SK-N-DZ (cell line): ENCODE measurements at regions not wholly inside any gene's neighbourhood (a gene's known extent, or its start where the extent isn't known, plus 50 kb on each side); places are given as distances from the start of the nearest gene placed in this dataset.

Source experiments
- DNase-seq: peaks from one replicate; pipeline ENCODE4 v3.0.0-alpha.2; 2015; ENCODE audit warnings: low spot score

- no peak for DNase-seq
Measured at GRCh38 chr5:89729623-89730301, 679.8 kb downstream of the CETN3 start.

GRCh38 chr5:89728750-89729149 is 680.8 kb downstream of the CETN3 start:
- no peak for DNase-seq

DNA sequence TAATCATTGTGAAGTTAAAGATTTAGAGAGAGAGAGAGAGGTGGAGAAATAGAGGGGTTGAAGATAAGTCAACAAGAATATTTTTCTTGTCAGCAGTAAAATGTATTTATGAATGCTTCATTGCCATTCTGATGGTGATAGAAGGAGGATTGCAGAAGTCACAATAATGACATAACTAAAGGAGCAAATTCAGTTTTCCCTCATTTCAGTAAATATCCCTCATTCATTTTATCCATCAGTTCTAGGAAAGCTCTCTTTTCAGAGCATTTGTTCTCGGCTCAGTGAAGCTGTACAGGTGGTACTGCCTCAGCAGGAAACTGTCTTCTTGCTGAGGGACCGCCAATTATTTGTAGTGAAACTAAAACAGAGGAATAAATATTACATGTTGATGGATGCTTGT is 681.4 kb downstream of the CETN3 start:
- no peak for DNase-seq

- no peak for DNase-seq
Measured at GRCh38 chr5:89724379-89725095, 685.0 kb downstream of the CETN3 start.

- DNase-seq: no peak
Measured at GRCh38 chr5:89723907-89724306, 685.6 kb downstream of the CETN3 start.

- DNase-seq: no peak
Measured at GRCh38 chr5:89722538-89722937, 687.0 kb downstream of the CETN3 start.

DNA sequence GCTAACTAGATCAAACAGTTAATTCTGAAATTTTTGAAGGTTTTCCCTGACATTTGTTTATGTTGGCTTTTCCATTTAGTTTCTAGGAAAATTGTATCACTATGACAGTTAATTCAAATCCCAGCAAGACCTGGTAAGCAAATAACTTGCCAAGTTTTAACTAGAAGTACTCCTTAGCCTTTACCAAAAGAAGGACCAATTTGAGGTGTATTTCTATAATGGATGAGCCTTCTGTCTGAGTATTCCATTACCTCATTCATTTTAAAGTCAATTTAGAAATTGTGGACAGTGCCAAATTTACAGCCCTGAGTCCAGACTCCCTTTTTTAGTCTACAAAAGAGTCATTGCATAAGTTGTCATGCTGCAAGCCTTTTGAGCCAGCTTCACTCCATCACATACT is 687.6 kb downstream of the CETN3 start:
- no peak for DNase-seq

DNA sequence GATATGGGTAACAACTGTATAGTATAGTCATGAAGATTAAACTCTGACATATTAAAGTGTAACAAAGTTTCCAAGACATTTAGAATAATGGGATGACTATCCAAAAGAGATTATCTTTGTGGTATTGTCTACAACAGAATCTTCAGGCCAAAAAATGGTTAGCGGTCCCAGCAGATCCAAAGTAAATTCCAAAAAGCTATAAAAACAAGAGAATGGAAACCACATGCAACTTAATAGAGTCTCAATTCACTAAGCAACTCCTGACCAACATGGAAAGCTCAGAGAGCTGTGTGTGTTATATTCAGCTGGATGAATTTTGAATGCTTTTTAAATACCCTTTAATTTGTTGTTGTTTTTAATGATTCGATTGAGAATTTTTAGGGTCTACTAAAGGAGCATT is 688.2 kb downstream of the CETN3 start:
- DNase-seq: no peak

DNA sequence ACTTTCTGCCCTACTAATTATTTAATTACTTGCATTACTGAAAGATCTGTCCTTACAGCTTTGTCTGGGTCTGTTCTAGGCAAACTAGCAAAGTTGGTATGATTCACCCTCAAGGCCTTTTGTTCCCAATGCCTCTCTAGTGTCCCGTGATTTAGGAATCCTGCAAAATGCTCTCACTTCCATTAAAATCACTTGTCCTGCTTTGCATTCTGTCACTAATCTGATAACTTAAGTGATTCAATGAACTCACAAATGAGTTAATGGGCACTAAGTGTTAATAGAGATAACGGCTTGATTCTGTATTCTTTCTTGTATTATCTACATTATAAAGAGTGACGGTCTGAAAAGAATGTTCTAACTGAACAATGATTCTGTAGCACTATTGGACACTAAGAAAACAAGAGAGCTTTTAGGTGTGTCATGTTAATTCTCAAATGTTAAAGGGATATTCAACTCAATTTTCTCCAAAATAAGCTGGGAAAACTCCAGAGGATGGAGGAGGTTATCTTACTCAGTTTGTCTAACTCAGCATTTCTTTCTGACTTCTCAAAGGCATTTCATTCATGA is 697.3 kb downstream of the CETN3 start:
- peak; percentile 3 for DNase-seq

DNA sequence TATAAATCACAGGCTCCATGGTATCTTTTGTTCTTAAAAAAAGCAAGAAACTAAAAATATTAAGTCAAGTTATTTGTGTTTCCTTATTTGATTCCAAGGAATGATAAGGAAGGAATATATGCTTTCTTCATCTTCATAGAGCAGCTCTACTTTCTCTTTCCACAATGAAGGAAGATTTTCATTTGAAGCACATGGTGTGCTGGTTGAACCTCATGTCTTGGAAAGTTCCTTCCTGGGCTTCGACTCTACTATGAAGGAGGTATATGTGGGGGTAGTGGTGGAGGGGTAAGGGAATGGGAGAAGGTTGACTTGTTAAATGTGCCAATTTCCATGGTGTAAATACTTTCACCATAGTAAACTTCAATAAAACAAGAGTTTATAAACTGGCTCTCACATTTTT is 698.0 kb downstream of the CETN3 start:
- no peak for DNase-seq

DNA sequence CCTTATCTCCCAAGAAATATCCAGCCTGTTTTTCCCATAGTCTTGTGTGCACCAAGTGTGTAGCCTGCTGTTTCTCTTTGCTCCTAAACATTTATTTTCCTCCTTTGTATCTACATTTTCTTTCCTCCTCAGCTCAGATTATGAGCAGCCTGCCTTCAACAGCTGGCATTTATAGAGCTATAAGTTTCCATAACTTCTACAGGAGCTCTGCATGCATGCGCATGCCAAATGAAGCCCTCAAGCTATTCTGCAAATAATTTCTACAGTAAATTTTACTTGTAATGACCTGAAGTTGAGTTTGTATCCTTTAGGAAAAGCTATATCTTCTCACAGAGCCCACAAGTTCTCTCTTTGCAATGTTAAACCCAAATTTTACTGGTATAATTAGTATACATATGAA is 699.5 kb downstream of the CETN3 start:
- no peak for DNase-seq

- DNase-seq: no peak
Measured at GRCh38 chr5:89707891-89708290, 701.7 kb downstream of the CETN3 start.

GRCh38 chr5:89706731-89707130 is 702.8 kb downstream of the CETN3 start:
- no peak for DNase-seq

DNA sequence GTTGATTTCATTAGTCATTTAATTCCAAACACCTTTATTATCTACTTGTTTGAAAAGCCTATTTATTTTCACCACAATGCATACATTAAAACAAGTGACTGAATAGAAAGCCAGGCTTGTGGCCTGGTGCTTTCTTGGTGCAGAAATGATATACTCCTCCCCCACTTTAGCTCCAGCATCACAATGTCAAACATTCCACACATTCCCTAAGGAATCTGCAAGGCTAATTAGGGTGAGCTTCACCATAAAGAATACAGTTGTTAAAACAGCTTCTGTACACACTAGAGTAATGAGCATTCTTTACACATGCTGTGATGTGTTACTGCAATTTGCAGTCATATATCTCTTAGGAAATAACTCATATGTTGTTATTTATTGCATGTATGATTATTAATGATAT is 705.7 kb downstream of the CETN3 start:
- no peak for DNase-seq

GRCh38 chr5:89698028-89698427 is 711.5 kb downstream of the CETN3 start:
- DNase-seq: no peak

GRCh38 chr5:89697581-89697980 is 712.0 kb downstream of the CETN3 start:
- no peak for DNase-seq

DNA sequence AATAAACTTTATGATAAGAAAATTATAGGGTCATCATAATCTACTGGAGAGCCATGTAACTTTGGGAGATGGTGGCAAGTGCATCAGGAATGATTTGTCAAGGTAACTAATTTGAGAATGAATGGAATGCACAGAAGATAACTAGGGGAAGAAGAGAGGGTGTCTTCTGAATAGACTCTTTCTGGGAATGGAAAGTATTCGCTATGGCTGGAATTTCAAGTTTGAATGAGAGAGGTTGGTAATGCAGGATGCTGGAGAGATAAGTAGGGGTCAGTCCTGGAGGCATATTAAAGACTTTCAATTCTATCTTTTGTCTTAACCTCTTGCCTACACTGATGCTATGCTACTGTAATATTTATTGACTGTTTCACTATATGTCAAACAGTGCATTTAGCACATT is 714.2 kb downstream of the CETN3 start:
- no peak for DNase-seq

DNA sequence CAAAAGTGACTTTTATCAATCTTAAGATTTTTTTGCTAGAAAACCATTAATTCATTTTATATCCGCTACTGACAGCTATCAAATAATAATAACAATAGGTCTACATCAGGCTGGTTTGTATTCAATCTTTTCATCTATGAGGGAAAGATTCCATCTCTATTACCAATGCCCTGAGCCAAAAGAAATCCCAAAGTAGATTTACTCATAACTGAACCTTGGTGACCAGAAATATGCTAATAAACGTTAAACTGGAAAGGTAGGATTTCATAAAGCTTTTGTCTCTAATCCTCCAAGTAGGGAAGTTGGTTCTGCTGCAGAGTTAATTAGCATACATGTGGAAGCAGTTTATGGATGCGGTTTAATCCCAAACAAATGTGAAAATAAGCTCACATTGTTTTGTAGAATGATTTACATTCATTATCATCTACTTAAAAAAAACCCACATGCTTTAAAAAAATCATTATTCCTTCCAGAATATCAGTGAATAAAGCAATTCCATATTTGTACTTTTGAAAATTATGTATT is 715.5 kb downstream of the CETN3 start:
- no peak for DNase-seq

DNA sequence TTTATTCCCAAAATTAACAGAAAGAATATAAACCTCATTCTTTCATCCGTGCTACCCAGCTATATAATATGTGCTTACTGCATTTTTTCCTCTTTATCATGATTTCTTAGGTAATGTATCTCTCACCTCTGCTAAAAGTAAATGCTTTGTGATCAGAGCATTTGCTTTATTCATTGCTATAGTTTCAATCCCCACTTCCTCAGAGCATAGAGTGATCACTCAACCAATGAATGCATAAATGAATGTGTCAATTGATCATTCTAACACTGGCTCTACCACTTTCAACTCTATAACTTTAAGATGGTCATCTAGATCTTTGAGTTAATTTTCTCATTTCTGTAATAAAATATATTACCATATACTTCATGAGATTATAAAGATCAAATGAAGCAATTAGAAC is 719.2 kb downstream of the CETN3 start:
- no peak for DNase-seq

GRCh38 chr5:89686081-89686765 is 723.3 kb downstream of the CETN3 start:
- no peak for DNase-seq

DNA sequence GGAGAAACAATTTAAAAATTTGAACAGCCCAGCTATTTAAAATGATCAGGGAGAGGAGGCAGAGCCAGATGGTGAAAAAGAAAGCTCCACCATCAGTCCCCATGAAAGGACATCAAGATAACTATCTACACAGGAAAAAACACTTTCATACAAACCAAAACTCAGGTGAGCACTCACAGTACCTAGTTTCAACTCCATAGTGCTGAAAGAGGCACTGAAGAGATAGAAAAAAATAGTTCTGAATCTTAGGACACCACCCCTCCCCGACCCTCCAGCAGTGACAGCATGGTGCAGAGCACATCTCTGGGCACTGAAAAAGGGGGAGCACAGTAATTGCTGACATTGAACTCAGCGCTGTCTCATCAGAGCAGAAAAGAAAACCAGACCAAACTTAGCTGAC is 732.9 kb downstream of the CETN3 start:
- no peak for DNase-seq

- no peak for DNase-seq
Measured at GRCh38 chr5:89673019-89673418, 736.5 kb downstream of the CETN3 start.
